ENCODE measurements at regions not wholly inside any gene's neighbourhood (a gene's known extent, or its start where the extent isn't known, plus 50 kb on each side); places are given as distances from the start of the nearest gene placed in this dataset.

- Histone ChIP-seq H3K36me3 (ENCODE audit: control insufficient read depth, insufficient read depth, low read length, severe bottlenecking) (no peaks in the 10 kb centered on the region), H3K9me3 (ENCODE audit: control insufficient read depth, low read length) (peaks cover 21% of the 10 kb centered on the region), H3K4me1 (ENCODE audit: control insufficient read depth, insufficient read depth, low read length) (no peaks in the 10 kb centered on the region), H3K4me3 (ENCODE audit: low read length) (no peak overlapping the region), H3K27me3 (replicated peaks; ENCODE audit: control insufficient read depth, insufficient read depth, low read length) (peaks cover 6% of the 10 kb centered on the region), H3K9ac (ENCODE audit: low read length) (no peak overlapping the region)
- DNase-seq (ENCODE audit: low read depth): no peak
These were observed 102.7 kb downstream of the PDGFA start for GRCh38 chr7:416761-417624.

- Histone ChIP-seq H3K4me3 (ENCODE audit: low read length) (no peak overlapping the region), H3K9ac (ENCODE audit: low read length) (no peak overlapping the region), H3K36me3 (ENCODE audit: control insufficient read depth, insufficient read depth, low read length, severe bottlenecking) (no peaks in the 10 kb centered on the region), H3K27me3 (replicated peaks; ENCODE audit: control insufficient read depth, insufficient read depth, low read length) (peaks cover 6% of the 10 kb centered on the region), H3K4me1 (ENCODE audit: control insufficient read depth, insufficient read depth, low read length) (no peaks in the 10 kb centered on the region), H3K9me3 (ENCODE audit: control insufficient read depth, low read length) (peaks cover 21% of the 10 kb centered on the region)
- DNase-seq (ENCODE audit: low read depth): no peak
These were observed 102.1 kb downstream of the PDGFA start for GRCh38 chr7:417625-417889.

GRCh38 chr7:417973-418601, 101.6 kb downstream of the PDGFA start:
- Histone ChIP-seq H3K9ac (ENCODE audit: low read length) (no peak overlapping the region), H3K9me3 (ENCODE audit: control insufficient read depth, low read length) (peaks cover 21% of the 10 kb centered on the region), H3K36me3 (ENCODE audit: control insufficient read depth, insufficient read depth, low read length, severe bottlenecking) (no peaks in the 10 kb centered on the region), H3K4me1 (ENCODE audit: control insufficient read depth, insufficient read depth, low read length) (no peaks in the 10 kb centered on the region), H3K27me3 (replicated peaks; ENCODE audit: control insufficient read depth, insufficient read depth, low read length) (peaks cover 6% of the 10 kb centered on the region), H3K4me3 (ENCODE audit: low read length) (no peak overlapping the region)
- no peak for DNase-seq (ENCODE audit: low read depth)

GRCh38 chr7:418636-419280, 100.9 kb downstream of the PDGFA start:
- Histone ChIP-seq H3K27me3 (replicated peaks; ENCODE audit: control insufficient read depth, insufficient read depth, low read length) (peaks cover 12% of the 10 kb centered on the region), H3K9me3 (ENCODE audit: control insufficient read depth, low read length) (peaks cover 21% of the 10 kb centered on the region), H3K36me3 (ENCODE audit: control insufficient read depth, insufficient read depth, low read length, severe bottlenecking) (no peaks in the 10 kb centered on the region), H3K9ac (ENCODE audit: low read length) (no peak overlapping the region), H3K4me1 (ENCODE audit: control insufficient read depth, insufficient read depth, low read length) (no peaks in the 10 kb centered on the region), H3K4me3 (ENCODE audit: low read length) (no peak overlapping the region)
- no peak for DNase-seq (ENCODE audit: low read depth)

- Histone ChIP-seq H3K36me3 (ENCODE audit: control insufficient read depth, insufficient read depth, low read length, severe bottlenecking) (no peaks in the 10 kb centered on the region), H3K9ac (ENCODE audit: low read length) (no peak overlapping the region), H3K4me3 (ENCODE audit: low read length) (no peak overlapping the region), H3K27me3 (replicated peaks; ENCODE audit: control insufficient read depth, insufficient read depth, low read length) (peaks cover 17% of the 10 kb centered on the region), H3K4me1 (ENCODE audit: control insufficient read depth, insufficient read depth, low read length) (peaks cover 6% of the 10 kb centered on the region), H3K9me3 (ENCODE audit: control insufficient read depth, low read length) (peaks cover 21% of the 10 kb centered on the region)
- no peak for DNase-seq (ENCODE audit: low read depth)
These were observed 99.2 kb downstream of the PDGFA start for GRCh38 chr7:420142-421093.

- Histone ChIP-seq H3K4me1 (ENCODE audit: control insufficient read depth, insufficient read depth, low read length) (peaks cover 11% of the 10 kb centered on the region), H3K4me3 (ENCODE audit: low read length) (no peak overlapping the region), H3K36me3 (ENCODE audit: control insufficient read depth, insufficient read depth, low read length, severe bottlenecking) (no peaks in the 10 kb centered on the region), H3K9me3 (ENCODE audit: control insufficient read depth, low read length) (peaks cover 21% of the 10 kb centered on the region), H3K27me3 (replicated peaks; ENCODE audit: control insufficient read depth, insufficient read depth, low read length) (peaks cover 22% of the 10 kb centered on the region), H3K9ac (ENCODE audit: low read length) (no peak overlapping the region)
- no peak for DNase-seq (ENCODE audit: low read depth)
These were observed 98.3 kb downstream of the PDGFA start for GRCh38 chr7:421136-421991.

- H3K27me3 ChIP-seq (replicated peaks; ENCODE audit: control insufficient read depth, insufficient read depth, low read length): peaks cover 22% of the 10 kb centered on the region
- H3K4me1 ChIP-seq (ENCODE audit: control insufficient read depth, insufficient read depth, low read length): peaks cover 11% of the 10 kb centered on the region
- no peak overlapping the region for H3K9ac ChIP-seq (ENCODE audit: low read length)
- no peak for DNase-seq (ENCODE audit: low read depth)
- no peaks in the 10 kb centered on the region for H3K36me3 ChIP-seq (ENCODE audit: control insufficient read depth, insufficient read depth, low read length, severe bottlenecking)
- H3K4me3 ChIP-seq (ENCODE audit: low read length): no peak overlapping the region
- H3K9me3 ChIP-seq (ENCODE audit: control insufficient read depth, low read length): peaks cover 21% of the 10 kb centered on the region
These were observed 97.3 kb downstream of the PDGFA start for GRCh38 chr7:422191-422885.

- Histone ChIP-seq H3K36me3 (ENCODE audit: control insufficient read depth, insufficient read depth, low read length, severe bottlenecking) (no peaks in the 10 kb centered on the region), H3K27me3 (replicated peaks; ENCODE audit: control insufficient read depth, insufficient read depth, low read length) (peaks cover 22% of the 10 kb centered on the region), H3K9me3 (ENCODE audit: control insufficient read depth, low read length) (peaks cover 16% of the 10 kb centered on the region), H3K4me1 (ENCODE audit: control insufficient read depth, insufficient read depth, low read length) (peaks cover 11% of the 10 kb centered on the region), H3K9ac (ENCODE audit: low read length) (no peak overlapping the region), H3K4me3 (ENCODE audit: low read length) (no peak overlapping the region)
- no peak for DNase-seq (ENCODE audit: low read depth)
These were observed 96.8 kb downstream of the PDGFA start for GRCh38 chr7:422886-423225.

GRCh38 chr7:423312-424260, 96.1 kb downstream of the PDGFA start:
- Histone ChIP-seq H3K36me3 (ENCODE audit: control insufficient read depth, insufficient read depth, low read length, severe bottlenecking) (no peaks in the 10 kb centered on the region), H3K27me3 (replicated peaks; ENCODE audit: control insufficient read depth, insufficient read depth, low read length) (peaks cover 22% of the 10 kb centered on the region), H3K9me3 (ENCODE audit: control insufficient read depth, low read length) (peaks cover 8% of the 10 kb centered on the region), H3K4me1 (ENCODE audit: control insufficient read depth, insufficient read depth, low read length) (peaks cover 11% of the 10 kb centered on the region), H3K9ac (ENCODE audit: low read length) (no peak overlapping the region), H3K4me3 (ENCODE audit: low read length) (no peak overlapping the region)
- DNase-seq (ENCODE audit: low read depth): no peak
